ENCODE measurements at regions not wholly inside any gene's neighbourhood (a gene's known extent, or its start where the extent isn't known, plus 50 kb on each side); places are given as distances from the start of the nearest gene placed in this dataset.
"Not testable (repeated sequence)": the region's sequence is repeated elsewhere in the genome, so short reads cannot be mapped to it uniquely, and the experiment has no call there.

GRCh38 chr1:81250825-81251224, 549.9 kb upstream of the ADGRL2 start:
- H3K4me1 Mint-ChIP-seq; H3K27me3 Mint-ChIP-seq; H3K27ac Mint-ChIP-seq (ENCODE audit: low read depth); H3K36me3 Mint-ChIP-seq (ENCODE audit: insufficient read depth); ATAC-seq (replicated peaks; ENCODE audit: extremely low read depth, poor library complexity, severe bottlenecking); DNase-seq (ENCODE audit: low spot score in 2 of 2); H3K4me3 Mint-ChIP-seq: not testable (repeated sequence)
- peaks cover 33% of the 10 kb centered on the region for H3K9me3 Mint-ChIP-seq

- not testable (repeated sequence) for H3K27me3 Mint-ChIP-seq; H3K36me3 Mint-ChIP-seq (ENCODE audit: insufficient read depth); H3K4me1 Mint-ChIP-seq; H3K27ac Mint-ChIP-seq (ENCODE audit: low read depth); DNase-seq (ENCODE audit: low spot score in 2 of 2); H3K4me3 Mint-ChIP-seq; ATAC-seq (replicated peaks; ENCODE audit: extremely low read depth, poor library complexity, severe bottlenecking)
- peaks cover 27% of the 10 kb centered on the region for H3K9me3 Mint-ChIP-seq
Observed at GRCh38 chr1:81245084-81245715, 555.5 kb upstream of the ADGRL2 start.

DNA sequence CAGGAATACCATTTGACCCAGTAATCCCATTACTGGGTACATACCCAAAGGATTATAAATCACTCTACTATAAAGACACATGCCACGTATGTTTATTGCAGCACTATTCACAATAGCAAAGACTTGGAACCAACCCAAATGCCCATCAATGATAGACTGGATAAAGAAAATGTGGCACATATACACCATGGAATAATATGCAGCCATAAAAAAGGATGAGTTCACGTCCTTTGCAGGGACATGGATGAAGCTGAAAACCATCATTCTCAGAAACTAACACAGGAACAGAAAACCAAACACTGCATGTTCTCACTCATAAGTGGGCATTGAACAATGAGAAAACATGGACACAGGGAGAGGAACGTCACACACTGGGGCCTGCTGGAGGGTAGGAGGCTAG, 556.1 kb upstream of the ADGRL2 start:
- H3K36me3 Mint-ChIP-seq (ENCODE audit: insufficient read depth); DNase-seq (ENCODE audit: low spot score in 2 of 2); ATAC-seq (replicated peaks; ENCODE audit: extremely low read depth, poor library complexity, severe bottlenecking); H3K27me3 Mint-ChIP-seq; H3K4me1 Mint-ChIP-seq; H3K4me3 Mint-ChIP-seq; H3K27ac Mint-ChIP-seq (ENCODE audit: low read depth): not testable (repeated sequence)
- peaks cover 27% of the 10 kb centered on the region for H3K9me3 Mint-ChIP-seq

DNA sequence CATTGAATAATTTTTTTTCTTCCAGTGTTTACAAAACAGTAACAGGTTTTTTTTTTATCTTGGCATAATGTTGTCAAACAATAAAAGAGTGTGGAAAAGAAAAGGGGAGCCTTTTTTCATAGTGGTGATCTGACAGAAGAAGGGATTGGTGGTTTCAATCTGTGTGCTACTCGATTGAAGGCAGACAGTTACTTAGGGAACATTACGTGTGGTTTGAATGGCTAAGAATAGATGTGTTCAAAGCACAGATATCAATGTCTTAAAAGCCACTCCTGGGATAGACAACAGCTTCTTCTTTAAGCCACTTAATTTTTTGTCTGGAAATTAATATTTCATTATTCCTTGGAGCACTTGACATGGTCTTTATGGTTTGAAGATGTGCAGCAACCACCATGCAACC, 558.6 kb upstream of the ADGRL2 start:
- ATAC-seq (replicated peaks; ENCODE audit: extremely low read depth, poor library complexity, severe bottlenecking), result no peak
- no peak overlapping the region for H3K27ac Mint-ChIP-seq (ENCODE audit: low read depth)
- peaks cover 23% of the 10 kb centered on the region for H3K9me3 Mint-ChIP-seq
- no peak overlapping the region for H3K4me3 Mint-ChIP-seq
- no peaks in the 10 kb centered on the region for H3K27me3 Mint-ChIP-seq
- no peaks in the 10 kb centered on the region for H3K36me3 Mint-ChIP-seq (ENCODE audit: insufficient read depth)
- H3K4me1 Mint-ChIP-seq, result no peaks in the 10 kb centered on the region
- no peak for DNase-seq (ENCODE audit: low spot score in 2 of 2)

DNA sequence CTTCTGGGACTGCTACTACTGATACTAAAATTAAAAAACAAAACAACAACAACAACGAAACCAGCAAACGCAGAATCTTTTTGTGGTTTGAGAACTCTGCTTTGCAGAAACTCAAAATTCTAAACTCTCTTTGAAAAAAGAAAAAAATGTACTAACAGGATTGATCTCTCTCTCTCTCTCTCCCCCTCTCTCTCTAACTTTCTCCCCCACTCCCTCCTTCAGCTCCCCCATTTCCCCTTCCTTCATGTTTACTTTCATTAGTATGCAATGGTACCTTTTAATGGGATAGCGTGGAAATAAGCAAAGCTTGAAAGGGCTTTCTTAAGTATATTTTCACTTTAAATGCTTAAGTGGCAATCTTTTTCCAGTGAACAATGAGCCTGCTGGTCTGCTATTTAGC, 562.6 kb upstream of the ADGRL2 start:
- H3K27ac Mint-ChIP-seq (ENCODE audit: low read depth), result no peak overlapping the region
- H3K4me1 Mint-ChIP-seq, result no peaks in the 10 kb centered on the region
- H3K36me3 Mint-ChIP-seq (ENCODE audit: insufficient read depth), result no peaks in the 10 kb centered on the region
- DNase-seq (ENCODE audit: low spot score in 2 of 2), result no peak
- peaks cover 6% of the 10 kb centered on the region for H3K9me3 Mint-ChIP-seq
- H3K4me3 Mint-ChIP-seq, result no peak overlapping the region
- no peaks in the 10 kb centered on the region for H3K27me3 Mint-ChIP-seq
- no peak for ATAC-seq (replicated peaks; ENCODE audit: extremely low read depth, poor library complexity, severe bottlenecking)

DNA sequence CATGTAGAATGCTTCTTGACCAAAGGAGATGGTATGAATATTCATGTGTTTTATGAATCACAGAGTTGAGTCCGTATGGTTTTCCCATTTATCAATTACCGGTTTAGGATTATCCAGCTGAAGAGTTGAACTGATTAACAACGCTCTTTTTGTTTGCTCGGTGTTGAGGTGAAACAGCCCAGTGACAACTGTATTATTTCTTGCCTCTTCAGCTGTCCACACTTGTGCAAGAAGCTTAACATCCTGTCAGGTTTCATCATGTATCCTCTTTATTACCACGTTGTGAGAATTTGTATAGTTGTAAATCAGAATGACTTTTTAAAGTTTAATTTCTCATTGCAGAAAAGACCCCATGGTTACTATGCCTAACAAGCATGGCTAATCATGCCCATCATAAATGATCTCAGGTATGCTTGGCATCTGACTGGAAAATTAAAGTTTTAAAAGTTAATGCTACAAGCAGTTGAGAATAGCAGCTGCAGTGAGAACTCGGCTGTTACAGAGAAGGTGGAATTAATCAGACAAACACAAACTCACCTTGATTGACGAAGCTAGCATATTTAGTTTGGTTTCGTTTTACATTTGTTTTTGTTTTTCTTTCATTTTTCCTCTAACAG, 563.2 kb upstream of the ADGRL2 start:
- no peaks in the 10 kb centered on the region for H3K27me3 Mint-ChIP-seq
- peaks cover 6% of the 10 kb centered on the region for H3K9me3 Mint-ChIP-seq
- H3K4me1 Mint-ChIP-seq, result no peaks in the 10 kb centered on the region
- DNase-seq (ENCODE audit: low spot score in 2 of 2) (no peak), ATAC-seq (replicated peaks; ENCODE audit: extremely low read depth, poor library complexity, severe bottlenecking) (no peak)
- no peak overlapping the region for H3K27ac Mint-ChIP-seq (ENCODE audit: low read depth)
- no peaks in the 10 kb centered on the region for H3K36me3 Mint-ChIP-seq (ENCODE audit: insufficient read depth)
- no peak overlapping the region for H3K4me3 Mint-ChIP-seq

GRCh38 chr1:81234237-81234636, 566.5 kb upstream of the ADGRL2 start:
- Mint-ChIP-seq H3K4me3 (no peak overlapping the region), H3K36me3 (ENCODE audit: insufficient read depth) (no peaks in the 10 kb centered on the region), H3K27me3 (no peaks in the 10 kb centered on the region), H3K9me3 (peaks cover 6% of the 10 kb centered on the region), H3K27ac (ENCODE audit: low read depth) (no peak overlapping the region), H3K4me1 (no peaks in the 10 kb centered on the region)
- DNase-seq (ENCODE audit: low spot score in 2 of 2) (no peak), ATAC-seq (replicated peaks; ENCODE audit: extremely low read depth, poor library complexity, severe bottlenecking) (no peak)

DNA sequence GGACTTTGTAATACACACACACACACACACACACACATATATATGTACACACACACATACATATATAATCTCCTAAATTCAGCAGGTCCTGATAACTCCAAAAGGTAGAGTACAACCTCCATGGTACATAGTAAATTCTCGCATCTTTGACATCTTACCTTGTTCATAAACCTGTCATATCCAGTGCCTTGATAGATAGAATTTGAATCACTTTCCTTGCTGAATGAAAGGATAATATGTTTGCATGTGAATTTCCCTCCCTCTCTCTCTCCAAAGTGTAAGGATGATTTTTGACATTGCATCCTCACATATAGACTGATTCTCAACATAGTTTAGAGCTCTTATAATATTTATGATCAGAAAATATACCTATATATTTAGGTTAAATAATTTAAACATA, 567.1 kb upstream of the ADGRL2 start:
- H3K36me3 Mint-ChIP-seq (ENCODE audit: insufficient read depth), result no peaks in the 10 kb centered on the region
- DNase-seq (ENCODE audit: low spot score in 2 of 2), result no peak
- H3K27me3 Mint-ChIP-seq, result no peaks in the 10 kb centered on the region
- H3K27ac Mint-ChIP-seq (ENCODE audit: low read depth), result no peak overlapping the region
- ATAC-seq (replicated peaks; ENCODE audit: extremely low read depth, poor library complexity, severe bottlenecking), result no peak
- no peak overlapping the region for H3K4me3 Mint-ChIP-seq
- no peaks in the 10 kb centered on the region for H3K4me1 Mint-ChIP-seq
- peaks cover 5% of the 10 kb centered on the region for H3K9me3 Mint-ChIP-seq

DNA sequence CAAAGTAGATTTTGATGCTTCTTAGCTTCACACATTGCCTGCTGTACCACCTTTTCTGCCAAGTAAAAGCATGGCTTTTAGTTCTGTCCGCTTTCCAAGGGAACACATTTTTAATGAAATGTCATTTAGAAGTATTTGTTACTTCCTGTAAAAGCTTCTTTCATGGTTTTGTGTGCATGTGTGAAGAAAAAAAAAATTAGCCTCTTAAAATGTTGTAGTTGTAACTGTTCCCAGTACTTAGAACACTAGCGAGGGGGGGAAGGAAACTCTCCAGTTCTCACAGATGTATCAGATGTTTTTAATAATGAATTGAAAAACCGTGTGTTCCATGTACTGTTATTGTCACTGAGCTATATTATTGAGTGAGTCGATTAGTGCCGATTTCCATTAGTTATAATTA, 568.3 kb upstream of the ADGRL2 start:
- no peaks in the 10 kb centered on the region for H3K36me3 Mint-ChIP-seq (ENCODE audit: insufficient read depth)
- H3K27ac Mint-ChIP-seq (ENCODE audit: low read depth), result no peak overlapping the region
- H3K9me3 Mint-ChIP-seq, result no peaks in the 10 kb centered on the region
- no peaks in the 10 kb centered on the region for H3K27me3 Mint-ChIP-seq
- DNase-seq (ENCODE audit: low spot score in 2 of 2) (no peak), ATAC-seq (replicated peaks; ENCODE audit: extremely low read depth, poor library complexity, severe bottlenecking) (no peak)
- no peaks in the 10 kb centered on the region for H3K4me1 Mint-ChIP-seq
- no peak overlapping the region for H3K4me3 Mint-ChIP-seq

DNA sequence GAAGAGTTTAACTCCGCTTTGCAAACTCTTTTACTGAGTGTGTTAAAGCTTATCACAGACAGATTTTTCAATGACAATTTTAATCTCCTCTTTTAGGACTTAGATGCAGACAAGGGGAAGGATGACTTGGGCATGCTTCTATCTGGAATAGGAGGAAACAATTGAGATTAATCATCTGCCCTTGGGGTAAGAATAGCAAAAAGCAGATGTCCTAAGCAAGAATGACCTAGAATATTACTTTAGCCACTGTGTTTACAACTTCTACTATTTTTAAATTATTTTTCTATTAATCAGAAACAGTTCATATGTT, 569.0 kb upstream of the ADGRL2 start:
- Mint-ChIP-seq H3K36me3 (ENCODE audit: insufficient read depth) (no peaks in the 10 kb centered on the region), H3K9me3 (no peaks in the 10 kb centered on the region), H3K27me3 (no peaks in the 10 kb centered on the region), H3K4me1 (no peaks in the 10 kb centered on the region), H3K27ac (ENCODE audit: low read depth) (no peak overlapping the region), H3K4me3 (no peak overlapping the region)
- DNase-seq (ENCODE audit: low spot score in 2 of 2), result no peak
- ATAC-seq (replicated peaks; ENCODE audit: extremely low read depth, poor library complexity, severe bottlenecking), result no peak

DNA sequence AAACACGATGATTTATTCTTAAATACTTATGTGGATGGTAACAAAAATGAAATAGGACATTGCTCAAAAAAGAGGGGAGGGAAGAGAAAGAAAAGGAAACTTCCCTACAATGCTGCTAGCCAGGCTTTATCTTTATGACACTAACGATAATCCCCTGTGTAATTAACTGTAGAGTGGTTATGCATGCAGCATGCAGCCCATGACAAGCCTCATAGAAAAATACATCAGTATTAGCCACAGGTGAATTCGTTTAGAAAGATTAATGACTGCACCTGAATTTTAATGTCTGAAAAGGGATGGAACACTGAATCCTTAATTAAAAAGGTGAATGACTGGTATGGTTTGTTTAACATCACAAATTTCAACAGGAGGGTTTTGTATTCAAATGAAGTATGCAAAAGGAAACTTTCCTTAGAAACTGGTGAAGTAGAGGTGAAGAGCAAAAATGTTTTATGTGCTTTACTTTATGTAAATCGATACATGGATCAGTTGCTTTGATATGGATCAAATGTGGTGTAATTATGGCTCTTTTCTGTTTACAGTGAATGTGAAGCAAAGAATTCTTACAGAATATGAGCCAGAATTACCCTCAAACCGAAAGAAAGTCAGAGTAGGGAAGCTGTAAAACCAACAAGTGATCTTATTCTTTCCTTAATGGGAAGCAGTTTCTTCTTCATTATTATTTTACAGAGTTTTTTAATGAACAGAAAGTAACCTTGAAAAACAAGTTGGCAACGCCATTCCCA, 569.6 kb upstream of the ADGRL2 start:
- Mint-ChIP-seq H3K36me3 (ENCODE audit: insufficient read depth) (no peaks in the 10 kb centered on the region), H3K9me3 (peaks cover under 1% of the 10 kb centered on the region), H3K4me1 (no peaks in the 10 kb centered on the region), H3K27ac (ENCODE audit: low read depth) (no peak overlapping the region), H3K27me3 (no peaks in the 10 kb centered on the region), H3K4me3 (no peak overlapping the region)
- ATAC-seq (replicated peaks; ENCODE audit: extremely low read depth, poor library complexity, severe bottlenecking), result no peak
- DNase-seq (ENCODE audit: low spot score in 2 of 2), result no peak

DNA sequence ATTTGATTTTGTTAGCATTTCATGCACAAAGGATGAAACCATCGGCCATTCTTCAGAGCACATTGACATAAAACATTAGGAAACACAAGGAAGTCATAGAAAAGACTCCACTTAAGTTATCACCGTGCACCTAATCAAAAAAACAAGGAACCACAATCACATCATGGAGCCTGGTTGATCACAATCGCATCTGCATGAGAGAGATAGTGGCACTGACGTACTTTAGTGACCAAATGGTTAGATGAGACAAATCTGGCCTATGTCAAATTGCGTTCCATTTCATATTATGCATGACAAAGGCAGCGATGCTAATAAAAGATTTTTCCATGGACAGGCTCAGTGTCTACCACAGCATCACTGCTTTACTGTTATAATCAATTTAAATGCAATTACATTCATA, 571.8 kb upstream of the ADGRL2 start:
- Mint-ChIP-seq H3K4me1 (no peaks in the 10 kb centered on the region), H3K27me3 (no peaks in the 10 kb centered on the region), H3K36me3 (ENCODE audit: insufficient read depth) (no peaks in the 10 kb centered on the region), H3K4me3 (no peak overlapping the region), H3K9me3 (peaks cover 6% of the 10 kb centered on the region), H3K27ac (ENCODE audit: low read depth) (no peak overlapping the region)
- no peak for ATAC-seq (replicated peaks; ENCODE audit: extremely low read depth, poor library complexity, severe bottlenecking)
- DNase-seq (ENCODE audit: low spot score in 2 of 2), result no peak

- Mint-ChIP-seq H3K27ac (ENCODE audit: low read depth) (no peak overlapping the region), H3K36me3 (ENCODE audit: insufficient read depth) (no peaks in the 10 kb centered on the region), H3K27me3 (no peaks in the 10 kb centered on the region), H3K4me1 (no peaks in the 10 kb centered on the region), H3K9me3 (peaks cover 6% of the 10 kb centered on the region), H3K4me3 (no peak overlapping the region)
- no peak for ATAC-seq (replicated peaks; ENCODE audit: extremely low read depth, poor library complexity, severe bottlenecking)
- DNase-seq (ENCODE audit: low spot score in 2 of 2), result no peak
Observed at GRCh38 chr1:81226603-81226928, 574.2 kb upstream of the ADGRL2 start.

All from central memory CD8-positive, alpha-beta T cell (primary cell).